H9 (cell line): ENCODE measurements at regions not wholly inside any gene's neighbourhood (a gene's known extent, or its start where the extent isn't known, plus 50 kb on each side); places are given as distances from the start of the nearest gene placed in this dataset.

Experiments used
- DNase-seq: peaks from one replicate; pipeline ENCODE4 v3.0.0-alpha.2; 2017
- H2AFZ ChIP-seq: one replicate; pipeline ENCODE4 v1.6.1; 2013; ENCODE audit warnings: mild to moderate bottlenecking, low read length, control low read depth, moderate library complexity
- H2AK5ac ChIP-seq: 2 replicates; pipeline ENCODE4 v1.6.1; 2013; ENCODE audit warnings: low read length, control low read depth, mixed read lengths; ENCODE audit not compliant: insufficient read length
- H2BK120ac ChIP-seq: one replicate; pipeline ENCODE4 v1.6.1; 2013; ENCODE audit warnings: low read depth, mild to moderate bottlenecking, low read length, control low read depth, inconsistent platforms; ENCODE audit not compliant: poor library complexity, severe bottlenecking
- H2BK12ac ChIP-seq: 2 replicates; pipeline ENCODE4 v1.6.1; 2013; ENCODE audit warnings: low read length, control low read depth, mixed read lengths, low read depth; ENCODE audit not compliant: insufficient read length
- H2BK15ac ChIP-seq: 2 replicates; pipeline ENCODE4 v1.6.1; 2013; ENCODE audit warnings: low read depth, low read length, control low read depth
- H2BK20ac ChIP-seq: one replicate; pipeline ENCODE4 v1.6.1; 2013; ENCODE audit warnings: low read depth, mild to moderate bottlenecking, low read length, control low read depth, inconsistent platforms; ENCODE audit not compliant: poor library complexity, severe bottlenecking
- H2BK5ac ChIP-seq: 2 replicates; pipeline ENCODE4 v1.6.1; 2013; ENCODE audit warnings: low read length, control low read depth, mixed read lengths; ENCODE audit not compliant: insufficient read length
- H3K14ac ChIP-seq: 2 replicates; pipeline ENCODE4 v1.6.1; 2013; ENCODE audit warnings: low read length, control low read depth; ENCODE audit not compliant: insufficient read depth
- H3K18ac ChIP-seq: 2 replicates; pipeline ENCODE4 v1.6.1; 2013; ENCODE audit warnings: low read depth, mild to moderate bottlenecking, mixed read lengths, low read length, control low read depth; ENCODE audit not compliant: insufficient read length
- H3K23ac ChIP-seq: 2 replicates; pipeline ENCODE4 v1.6.1; 2013; ENCODE audit warnings: low read length, control low read depth, mixed read lengths, low read depth; ENCODE audit not compliant: insufficient read length
- H3K23me2 ChIP-seq: 2 replicates; pipeline ENCODE4 v1.6.1; 2013; ENCODE audit warnings: low read depth, mild to moderate bottlenecking, mixed read lengths, low read length, control low read depth; ENCODE audit not compliant: insufficient read length, poor library complexity, severe bottlenecking
- H3K27ac ChIP-seq: 2 replicates; pipeline ENCODE4 v1.5.1; 2013; ENCODE audit warnings: low read length, control low read depth, mixed read lengths, low read depth; ENCODE audit not compliant: insufficient read length
- H3K27me3 ChIP-seq: 2 replicates; pipeline ENCODE4 v1.6.1; 2013; ENCODE audit warnings: low read length, control low read depth, inconsistent platforms; ENCODE audit not compliant: insufficient read depth
- H3K4ac ChIP-seq: 2 replicates; pipeline ENCODE4 v1.6.1; 2013; ENCODE audit warnings: low read depth, mild to moderate bottlenecking, control low read depth, inconsistent platforms, low read length, moderate library complexity
- H3K4me1 ChIP-seq: 2 replicates; pipeline ENCODE4 v1.6.1; 2013; ENCODE audit warnings: low read length, control low read depth, inconsistent platforms; ENCODE audit not compliant: insufficient read depth
- H3K4me2 ChIP-seq: 2 replicates; pipeline ENCODE4 v1.6.1; 2013; ENCODE audit warnings: low read length, control low read depth, mixed read lengths; ENCODE audit not compliant: insufficient read length, insufficient read depth
- H3K56ac ChIP-seq: 2 replicates; pipeline ENCODE4 v1.6.1; 2013; ENCODE audit warnings: low read depth, mild to moderate bottlenecking, mixed read lengths, low read length, control low read depth; ENCODE audit not compliant: insufficient read length
- H3K79me1 ChIP-seq: 2 replicates; pipeline ENCODE4 v1.6.1; 2013; ENCODE audit warnings: low read depth, mild to moderate bottlenecking, moderate library complexity, low read length, control low read depth, inconsistent platforms; ENCODE audit not compliant: insufficient read depth, poor library complexity, severe bottlenecking
- H3K79me2 ChIP-seq: 2 replicates; pipeline ENCODE4 v1.6.1; 2013; ENCODE audit warnings: low read length, control low read depth, inconsistent platforms; ENCODE audit not compliant: insufficient read depth
- H3K9ac ChIP-seq: 2 replicates; pipeline ENCODE4 v1.6.1; 2013; ENCODE audit warnings: low read length, control low read depth, mixed read lengths; ENCODE audit not compliant: insufficient read length; ENCODE audit errors: extremely low read depth
- H3K9me3 ChIP-seq: one replicate; pipeline ENCODE4 v1.6.1; 2013; ENCODE audit warnings: low read depth, low read length, inconsistent platforms; ENCODE audit not compliant: control insufficient read depth
- H3T11ph ChIP-seq: one replicate; pipeline ENCODE4 v1.6.1; 2013; ENCODE audit warnings: mild to moderate bottlenecking, low read length, control low read depth, inconsistent platforms
- H4K20me1 ChIP-seq: one replicate; pipeline ENCODE4 v1.6.1; 2013; ENCODE audit not compliant: control insufficient read depth, insufficient read length, insufficient read depth
- H4K5ac ChIP-seq: 2 replicates; pipeline ENCODE4 v1.6.1; 2013; ENCODE audit warnings: low read depth, mild to moderate bottlenecking, mixed read lengths, low read length, control low read depth; ENCODE audit not compliant: insufficient read length
- H4K8ac ChIP-seq: replicated peaks from 2 replicates; pipeline ENCODE4 v1.6.1; 2013; ENCODE audit warnings: low read length, control low read depth, mixed read lengths, low read depth; ENCODE audit not compliant: insufficient read length
- H4K91ac ChIP-seq: 2 replicates; pipeline ENCODE4 v1.6.1; 2013; ENCODE audit warnings: low read depth, mild to moderate bottlenecking, moderate library complexity, mixed read lengths, low read length, control low read depth; ENCODE audit not compliant: insufficient read length
- H3K27ac Mint-ChIP-seq, 3 experiments: 2 replicates in 2 of 3; 3 replicates in 1 of 3; pipeline ENCODE4 v1.8.0; 2020 to 2021; ENCODE audit warnings: mixed read lengths in 3 of 3, mild to moderate bottlenecking in 1 of 3, moderate library complexity in 1 of 3
- H3K27me3 Mint-ChIP-seq: 2 replicates; pipeline ENCODE4 v1.8.0; 2021; ENCODE audit warnings: low read depth, mild to moderate bottlenecking, moderate library complexity, mixed read lengths
- H3K36me3 Mint-ChIP-seq, 3 experiments: 2 replicates in 2 of 3; 3 replicates in 1 of 3; pipeline ENCODE4 v1.8.0; 2020 to 2021; ENCODE audit warnings: low read depth in 3 of 3, mixed read lengths in 3 of 3; ENCODE audit not compliant: insufficient read depth in 1 of 3
- H3K4me1 Mint-ChIP-seq, 2 experiments: 2 replicates each; pipeline ENCODE4 v1.8.0; 2020; ENCODE audit warnings: mixed read lengths in 2 of 2
- H3K4me3 Mint-ChIP-seq, 2 experiments: 2 replicates in 1 of 2; 3 replicates in 1 of 2; pipeline ENCODE4 v1.8.0; 2020 to 2021; ENCODE audit warnings: mild to moderate bottlenecking in 2 of 2, mixed read lengths in 2 of 2, moderate library complexity in 1 of 2
- H3K9me3 Mint-ChIP-seq, 2 experiments: 2 replicates in 1 of 2; 3 replicates in 1 of 2; pipeline ENCODE4 v1.8.0; 2020; ENCODE audit warnings: mild to moderate bottlenecking in 2 of 2, mixed read lengths in 2 of 2, moderate library complexity in 1 of 2
- WGBS: extraction: QIAGEN DNeasy Blood & Tissue Kit; methylation state at CpG from one replicate; pipeline ENCODE4 v1.1.7; 2013; ENCODE audit warnings: missing lambda C conversion rate, low lambda C conversion rate, mixed read lengths; ENCODE audit not compliant: insufficient read length; ENCODE audit errors: extremely low coverage; 5-methylcytosine and 5-hydroxymethylcytosine counted together
- TF ChIP-seq, protein P1 (sequence below): fragments of 200-600 bp; sonication (generic); conservative IDR thresholded peaks from 3 replicates; pipeline ENCODE4 v1.8.0; 2021; ENCODE audit warnings: antibody characterized with exemption, mild to moderate bottlenecking

DNA sequence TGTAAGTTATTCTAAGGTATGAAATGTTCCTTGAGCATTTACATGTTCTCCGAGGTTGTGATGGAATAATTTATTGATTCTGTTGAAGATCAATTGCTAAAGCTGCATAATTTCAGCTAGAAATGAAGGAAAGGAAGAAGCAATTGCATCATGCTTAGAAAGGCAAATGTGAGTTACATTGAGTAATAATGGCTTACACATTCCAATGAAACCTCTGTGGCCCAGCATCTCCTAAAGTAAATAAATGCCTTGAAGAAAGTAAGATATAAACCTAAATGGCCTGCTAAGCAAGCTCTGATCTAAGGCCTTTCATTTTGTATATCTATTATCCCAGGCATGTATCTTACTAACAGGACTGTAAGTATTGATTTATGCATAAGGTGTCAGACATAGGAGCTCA is 677.3 kb upstream of the RGMB start:
- H4K91ac ChIP-seq = no peak overlapping the region
- no peak overlapping the region for H3K4ac ChIP-seq
- no peaks in the 10 kb centered on the region for H3K27me3 ChIP-seq
- no peaks in the 10 kb centered on the region for H3K23me2 ChIP-seq
- no peak overlapping the region for H3K23ac ChIP-seq
- H3K4me1 Mint-ChIP-seq = peaks cover 9 to 10% of the 10 kb centered on the region in 2 experiments
- TF ChIP-seq, protein P1, sequence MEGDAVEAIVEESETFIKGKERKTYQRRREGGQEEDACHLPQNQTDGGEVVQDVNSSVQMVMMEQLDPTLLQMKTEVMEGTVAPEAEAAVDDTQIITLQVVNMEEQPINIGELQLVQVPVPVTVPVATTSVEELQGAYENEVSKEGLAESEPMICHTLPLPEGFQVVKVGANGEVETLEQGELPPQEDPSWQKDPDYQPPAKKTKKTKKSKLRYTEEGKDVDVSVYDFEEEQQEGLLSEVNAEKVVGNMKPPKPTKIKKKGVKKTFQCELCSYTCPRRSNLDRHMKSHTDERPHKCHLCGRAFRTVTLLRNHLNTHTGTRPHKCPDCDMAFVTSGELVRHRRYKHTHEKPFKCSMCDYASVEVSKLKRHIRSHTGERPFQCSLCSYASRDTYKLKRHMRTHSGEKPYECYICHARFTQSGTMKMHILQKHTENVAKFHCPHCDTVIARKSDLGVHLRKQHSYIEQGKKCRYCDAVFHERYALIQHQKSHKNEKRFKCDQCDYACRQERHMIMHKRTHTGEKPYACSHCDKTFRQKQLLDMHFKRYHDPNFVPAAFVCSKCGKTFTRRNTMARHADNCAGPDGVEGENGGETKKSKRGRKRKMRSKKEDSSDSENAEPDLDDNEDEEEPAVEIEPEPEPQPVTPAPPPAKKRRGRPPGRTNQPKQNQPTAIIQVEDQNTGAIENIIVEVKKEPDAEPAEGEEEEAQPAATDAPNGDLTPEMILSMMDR = no peak
- no peak overlapping the region for H3K4me3 Mint-ChIP-seq
- no peak for DNase-seq
- peak overlapping the region in 1 of 3 experiments; percentile 60; a peak in 1 of 7 replicates for H3K27ac Mint-ChIP-seq
- no CpG with 5 or more reads among the region's 1 CpG for WGBS
- H3K36me3 Mint-ChIP-seq = no peaks in the 10 kb centered on the region; a peak in 1 of 7 replicates
- no peak overlapping the region for H2AK5ac ChIP-seq
- no peak overlapping the region for H3K4me2 ChIP-seq
- no peaks in the 10 kb centered on the region for H4K20me1 ChIP-seq
- H3K79me1 ChIP-seq = no peaks in the 10 kb centered on the region
- H3K4me1 ChIP-seq = peaks cover 2% of the 10 kb centered on the region; the same call in 1 of the 2 replicates
- no peak overlapping the region for H3K14ac ChIP-seq
- no peaks in the 10 kb centered on the region; a peak in 1 of 5 replicates for H3K9me3 Mint-ChIP-seq
- H3K27ac ChIP-seq = no peak overlapping the region
- H2BK5ac ChIP-seq = no peak overlapping the region
- H3K56ac ChIP-seq = no peak overlapping the region
- no peak overlapping the region for H2BK20ac ChIP-seq
- H3K9ac ChIP-seq = no peak overlapping the region
- H3K9me3 ChIP-seq = no peaks in the 10 kb centered on the region
- H4K5ac ChIP-seq = no peak overlapping the region
- no peak overlapping the region for H2BK15ac ChIP-seq
- no peak overlapping the region for H4K8ac ChIP-seq
- H3T11ph ChIP-seq = no peak overlapping the region
- H2BK120ac ChIP-seq = no peak overlapping the region
- H3K18ac ChIP-seq = no peak overlapping the region
- no peaks in the 10 kb centered on the region for H3K27me3 Mint-ChIP-seq
- no peaks in the 10 kb centered on the region for H3K79me2 ChIP-seq
- H2AFZ ChIP-seq = no peak overlapping the region
- H2BK12ac ChIP-seq = no peak overlapping the region
